22Rv1 (cell line): ENCODE measurements at regions not wholly inside any gene's neighbourhood (a gene's known extent, or its start where the extent isn't known, plus 50 kb on each side); places are given as distances from the start of the nearest gene placed in this dataset.
A peak's percentile ranks its signal among the peaks of the same experiment; 100 is the strongest.

Experiments used
- H3K27ac ChIP-seq: fragments of 450-650 bp; 2 replicates; pipeline ENCODE4 v1.5.1; 2017
- CTCF ChIP-seq: fragments of 450-650 bp; IDR thresholded peaks from 2 replicates; pipeline ENCODE4 v1.5.1; 2017; ENCODE audit warnings: mild to moderate bottlenecking
- ZFX ChIP-seq: fragments of 450-650 bp; IDR thresholded peaks from 2 replicates; pipeline ENCODE4 v1.6.1; 2017; ENCODE audit warnings: antibody characterized with exemption, borderline replicate concordance

GRCh38 chr5:94025788-94026473 is 284.5 kb upstream of the POU5F2 start:
- no peak overlapping the region for H3K27ac ChIP-seq
- peak; percentile 30; the same call in 1 of the 2 replicates for TF ChIP-seq CTCF
- TF ChIP-seq ZFX: no peak

GRCh38 chr5:94024620-94025019 is 283.2 kb upstream of the POU5F2 start:
- TF ChIP-seq ZFX (no peak), CTCF (no peak)

GRCh38 chr5:94024101-94024500 is 282.7 kb upstream of the POU5F2 start:
- no peak overlapping the region for H3K27ac ChIP-seq
- TF ChIP-seq CTCF (no peak), ZFX (no peak)

More at GRCh38 chr5:94024620-94025019, 283.2 kb upstream of the POU5F2 start:
- no peak overlapping the region for H3K27ac ChIP-seq

GRCh38 chr5:94021246-94021645 is 279.8 kb upstream of the POU5F2 start:
- TF ChIP-seq ZFX: no peak
- no peak for TF ChIP-seq CTCF
- H3K27ac ChIP-seq: peak overlapping the region; percentile 62

- H3K27ac ChIP-seq: no peak overlapping the region
Observed at GRCh38 chr5:94017579-94017978, 276.2 kb upstream of the POU5F2 start.

GRCh38 chr5:94010814-94011213 is 269.4 kb upstream of the POU5F2 start:
- TF ChIP-seq ZFX (no peak), CTCF (no peak)

More at GRCh38 chr5:94017579-94017978, 276.2 kb upstream of the POU5F2 start:
- TF ChIP-seq ZFX (no peak), CTCF (no peak)

GRCh38 chr5:94009161-94009560 is 267.8 kb upstream of the POU5F2 start:
- no peak overlapping the region for H3K27ac ChIP-seq
- TF ChIP-seq ZFX (no peak), CTCF (no peak)

More at GRCh38 chr5:94010814-94011213, 269.4 kb upstream of the POU5F2 start:
- no peak overlapping the region for H3K27ac ChIP-seq
